ENCODE measurements at regions not wholly inside any gene's neighbourhood (a gene's known extent, or its start where the extent isn't known, plus 50 kb on each side); places are given as distances from the start of the nearest gene placed in this dataset.

DNA sequence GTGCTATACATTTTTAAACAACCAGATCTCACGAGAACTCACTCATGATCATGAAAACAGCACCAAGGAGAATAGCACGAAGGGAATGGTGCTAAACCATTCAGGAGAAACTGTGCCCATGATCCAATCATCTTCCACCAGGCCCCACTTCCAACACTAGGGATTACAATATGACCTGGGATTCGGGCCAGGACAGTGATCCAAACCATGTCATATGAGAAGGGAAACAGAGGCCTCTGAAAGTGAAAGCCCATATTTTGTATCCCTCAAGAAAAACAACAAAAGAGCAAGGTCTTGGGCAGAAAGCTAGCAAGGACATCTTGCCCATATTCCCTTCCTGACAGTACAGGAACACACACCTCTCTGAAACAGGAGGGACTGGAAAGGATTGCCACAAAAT lies 163.9 kb upstream of the VASH1 start:
- H3K4me3 ChIP-seq (replicated peaks; ENCODE audit: insufficient read depth, low read length) = no peak overlapping the region
- no peak overlapping the region for H3K27ac ChIP-seq (replicated peaks)
- H3K27me3 ChIP-seq (ENCODE audit: insufficient read depth, poor library complexity, severe bottlenecking) = no peaks in the 10 kb centered on the region
- DNase-seq (ENCODE audit: low read depth in 1 of 2, low spot score in 1 of 2) = no peak
- TF ChIP-seq POLR2AphosphoS5 (IDR thresholded peaks at IDR 0.05; ENCODE audit: low read depth) (no peak), GABPA (IDR thresholded peaks at IDR 0.05; ENCODE audit: low read depth) (no peak), CTCF (IDR thresholded peaks at IDR 0.05; ENCODE audit: insufficient read depth, low read length) (no peak), SPI1 (IDR thresholded peaks at IDR 0.05; ENCODE audit: borderline replicate concordance, low read depth) (no peak)
- TF ChIP-seq, protein P1, sequence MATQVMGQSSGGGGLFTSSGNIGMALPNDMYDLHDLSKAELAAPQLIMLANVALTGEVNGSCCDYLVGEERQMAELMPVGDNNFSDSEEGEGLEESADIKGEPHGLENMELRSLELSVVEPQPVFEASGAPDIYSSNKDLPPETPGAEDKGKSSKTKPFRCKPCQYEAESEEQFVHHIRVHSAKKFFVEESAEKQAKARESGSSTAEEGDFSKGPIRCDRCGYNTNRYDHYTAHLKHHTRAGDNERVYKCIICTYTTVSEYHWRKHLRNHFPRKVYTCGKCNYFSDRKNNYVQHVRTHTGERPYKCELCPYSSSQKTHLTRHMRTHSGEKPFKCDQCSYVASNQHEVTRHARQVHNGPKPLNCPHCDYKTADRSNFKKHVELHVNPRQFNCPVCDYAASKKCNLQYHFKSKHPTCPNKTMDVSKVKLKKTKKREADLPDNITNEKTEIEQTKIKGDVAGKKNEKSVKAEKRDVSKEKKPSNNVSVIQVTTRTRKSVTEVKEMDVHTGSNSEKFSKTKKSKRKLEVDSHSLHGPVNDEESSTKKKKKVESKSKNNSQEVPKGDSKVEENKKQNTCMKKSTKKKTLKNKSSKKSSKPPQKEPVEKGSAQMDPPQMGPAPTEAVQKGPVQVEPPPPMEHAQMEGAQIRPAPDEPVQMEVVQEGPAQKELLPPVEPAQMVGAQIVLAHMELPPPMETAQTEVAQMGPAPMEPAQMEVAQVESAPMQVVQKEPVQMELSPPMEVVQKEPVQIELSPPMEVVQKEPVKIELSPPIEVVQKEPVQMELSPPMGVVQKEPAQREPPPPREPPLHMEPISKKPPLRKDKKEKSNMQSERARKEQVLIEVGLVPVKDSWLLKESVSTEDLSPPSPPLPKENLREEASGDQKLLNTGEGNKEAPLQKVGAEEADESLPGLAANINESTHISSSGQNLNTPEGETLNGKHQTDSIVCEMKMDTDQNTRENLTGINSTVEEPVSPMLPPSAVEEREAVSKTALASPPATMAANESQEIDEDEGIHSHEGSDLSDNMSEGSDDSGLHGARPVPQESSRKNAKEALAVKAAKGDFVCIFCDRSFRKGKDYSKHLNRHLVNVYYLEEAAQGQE (IDR thresholded peaks at IDR 0.05; ENCODE audit: insufficient replicate concordance, low read depth) = no peak

GRCh38 chr14:76599141-76599540 lies 162.1 kb upstream of the VASH1 start:
- TF ChIP-seq, protein P1 (IDR thresholded peaks at IDR 0.05; ENCODE audit: insufficient replicate concordance, low read depth) = no peak
- TF ChIP-seq GABPA (IDR thresholded peaks at IDR 0.05; ENCODE audit: low read depth) (no peak), CTCF (IDR thresholded peaks at IDR 0.05; ENCODE audit: insufficient read depth, low read length) (no peak), SPI1 (IDR thresholded peaks at IDR 0.05; ENCODE audit: borderline replicate concordance, low read depth) (no peak), POLR2AphosphoS5 (IDR thresholded peaks at IDR 0.05; ENCODE audit: low read depth) (no peak)

GRCh38 chr14:76599559-76600287 lies 161.5 kb upstream of the VASH1 start:
- no peak overlapping the region for H3K4me3 ChIP-seq (replicated peaks; ENCODE audit: insufficient read depth, low read length)
- no peak for TF ChIP-seq GABPA (IDR thresholded peaks at IDR 0.05; ENCODE audit: low read depth)
- H3K27me3 ChIP-seq (ENCODE audit: insufficient read depth, poor library complexity, severe bottlenecking) = no peaks in the 10 kb centered on the region
- no peak overlapping the region for H3K27ac ChIP-seq (replicated peaks)
- no peak for DNase-seq (ENCODE audit: low read depth in 1 of 2, low spot score in 1 of 2)

More at GRCh38 chr14:76599141-76599540, 162.1 kb upstream of the VASH1 start:
- Histone ChIP-seq H3K4me3 (replicated peaks; ENCODE audit: insufficient read depth, low read length) (no peak overlapping the region), H3K27me3 (ENCODE audit: insufficient read depth, poor library complexity, severe bottlenecking) (no peaks in the 10 kb centered on the region), H3K27ac (replicated peaks) (no peak overlapping the region)
- no peak for DNase-seq (ENCODE audit: low read depth in 1 of 2, low spot score in 1 of 2)

GRCh38 chr14:76603713-76604112 lies 157.6 kb upstream of the VASH1 start:
- H3K4me3 ChIP-seq (replicated peaks; ENCODE audit: insufficient read depth, low read length) = no peak overlapping the region
- TF ChIP-seq POLR2AphosphoS5 (IDR thresholded peaks at IDR 0.05; ENCODE audit: low read depth) (no peak), GABPA (IDR thresholded peaks at IDR 0.05; ENCODE audit: low read depth) (no peak), CTCF (IDR thresholded peaks at IDR 0.05; ENCODE audit: insufficient read depth, low read length) (no peak), SPI1 (IDR thresholded peaks at IDR 0.05; ENCODE audit: borderline replicate concordance, low read depth) (no peak)
- TF ChIP-seq, protein P1 (IDR thresholded peaks at IDR 0.05; ENCODE audit: insufficient replicate concordance, low read depth) = no peak
- no peaks in the 10 kb centered on the region for H3K27me3 ChIP-seq (ENCODE audit: insufficient read depth, poor library complexity, severe bottlenecking)
- DNase-seq (ENCODE audit: low read depth in 1 of 2, low spot score in 1 of 2) = no peak
- H3K27ac ChIP-seq (replicated peaks) = no peak overlapping the region

Measured in HL-60 (cell line).